HG03045 (cell line): ENCODE measurements at regions not wholly inside any gene's neighbourhood (a gene's known extent, or its start where the extent isn't known, plus 50 kb on each side); places are given as distances from the start of the nearest gene placed in this dataset.

Experiments
- ATAC-seq: cut with Tn5 transposase; IDR thresholded peaks from one replicate; pipeline ENCODE4 v1.9.1; 2021; ENCODE audit warnings: mild to moderate bottlenecking, moderate library complexity; ENCODE audit not compliant: unreplicated experiment

DNA sequence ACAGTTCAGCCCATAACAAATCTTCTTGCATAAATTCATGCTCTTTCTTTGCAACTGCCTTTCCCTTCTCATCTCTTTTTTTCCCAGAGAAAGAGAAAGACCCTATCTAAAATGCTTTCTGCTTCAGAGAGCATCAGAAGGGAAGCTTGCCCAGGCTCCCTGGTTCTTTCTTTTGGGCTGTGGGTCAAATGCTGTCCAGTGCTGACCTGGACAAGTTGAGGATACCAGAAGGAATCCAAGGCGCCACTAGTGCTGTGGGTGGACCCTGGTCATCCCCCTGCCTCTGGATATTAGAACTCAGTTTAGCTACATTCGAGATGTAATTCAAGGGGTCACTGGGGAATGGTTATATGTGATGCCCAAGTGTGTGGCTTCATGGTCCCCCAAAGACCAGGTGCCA is 411.6 kb downstream of the RPS24 start:
- ATAC-seq, result no peak

DNA sequence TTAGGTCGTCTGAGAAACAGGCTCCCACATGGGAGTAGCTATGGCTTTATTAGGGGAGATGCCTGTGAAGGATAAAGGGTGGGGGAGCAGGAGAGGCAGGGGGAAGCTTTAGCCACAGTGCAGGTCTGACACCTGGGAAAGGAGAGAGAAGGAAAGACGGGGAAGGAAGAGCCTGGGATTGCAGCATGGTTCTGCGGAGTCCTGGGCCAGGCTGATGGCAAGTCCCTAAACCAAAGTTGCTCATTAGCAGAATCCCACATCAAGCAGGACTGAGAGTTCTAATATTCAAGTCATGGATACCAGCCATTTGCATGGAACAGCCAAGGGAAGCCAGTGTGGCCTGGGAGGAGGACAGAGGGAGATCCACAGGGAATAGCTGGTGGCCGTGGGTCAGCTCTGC is 414.8 kb downstream of the RPS24 start:
- no peak for ATAC-seq

DNA sequence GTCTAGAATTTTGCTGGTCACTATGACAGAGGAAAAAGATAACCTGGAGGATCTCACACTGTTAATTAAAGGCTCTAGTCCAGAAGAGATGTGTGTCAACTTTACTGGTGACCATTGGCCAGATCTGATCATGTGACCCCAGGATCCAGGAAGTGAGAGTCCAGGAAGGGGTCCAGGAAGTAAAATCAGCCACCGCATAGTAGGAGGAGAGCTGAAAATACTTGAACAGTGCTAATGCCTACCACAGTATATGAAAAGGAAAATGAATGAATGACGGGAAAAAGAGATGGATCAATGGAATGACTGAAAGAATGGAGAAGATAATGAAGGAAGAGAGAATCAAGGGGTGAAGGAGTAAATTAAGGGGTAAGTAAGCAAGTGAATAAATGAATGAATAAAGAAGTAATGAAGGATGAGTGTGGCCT is 415.3 kb downstream of the RPS24 start:
- ATAC-seq, result no peak

DNA sequence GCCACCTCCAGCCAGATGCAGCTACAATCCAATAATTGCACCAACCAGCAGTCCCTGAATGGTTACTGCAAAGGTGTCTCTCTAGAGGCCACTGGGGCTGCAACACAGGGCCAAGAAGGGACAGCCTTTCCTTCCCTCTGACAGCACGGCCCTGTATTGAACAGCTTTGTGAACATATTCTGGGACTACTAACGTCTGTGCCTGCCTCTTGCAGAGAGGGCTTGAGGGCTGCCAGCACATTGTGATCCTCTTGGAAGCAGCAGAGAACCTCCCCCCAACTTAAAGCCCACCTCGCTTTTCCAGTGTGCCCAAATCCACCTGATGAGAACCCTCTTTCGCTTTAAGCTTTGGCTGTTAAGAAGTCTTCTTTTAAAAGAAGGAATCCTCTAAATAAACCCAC is 415.9 kb downstream of the RPS24 start:
- no peak for ATAC-seq

DNA sequence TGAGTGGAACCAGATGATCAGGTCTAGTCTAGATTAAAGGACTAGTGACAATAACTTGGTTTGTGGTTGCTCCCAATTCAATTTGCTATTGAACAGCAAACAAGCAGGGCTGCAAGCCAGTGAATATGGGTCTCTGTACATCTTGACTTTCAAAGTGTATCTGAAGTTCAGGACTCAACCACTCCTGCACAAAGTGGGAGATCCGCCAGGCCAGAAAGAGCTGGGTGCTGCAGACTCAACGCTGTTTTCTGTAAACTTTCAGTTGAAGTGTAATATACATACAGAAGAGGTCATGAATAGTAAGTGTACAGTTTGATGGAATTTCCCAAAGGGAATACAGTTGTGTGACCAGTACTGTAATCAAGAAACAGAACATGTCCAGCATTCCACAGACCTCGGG is 416.6 kb downstream of the RPS24 start:
- no peak for ATAC-seq

DNA sequence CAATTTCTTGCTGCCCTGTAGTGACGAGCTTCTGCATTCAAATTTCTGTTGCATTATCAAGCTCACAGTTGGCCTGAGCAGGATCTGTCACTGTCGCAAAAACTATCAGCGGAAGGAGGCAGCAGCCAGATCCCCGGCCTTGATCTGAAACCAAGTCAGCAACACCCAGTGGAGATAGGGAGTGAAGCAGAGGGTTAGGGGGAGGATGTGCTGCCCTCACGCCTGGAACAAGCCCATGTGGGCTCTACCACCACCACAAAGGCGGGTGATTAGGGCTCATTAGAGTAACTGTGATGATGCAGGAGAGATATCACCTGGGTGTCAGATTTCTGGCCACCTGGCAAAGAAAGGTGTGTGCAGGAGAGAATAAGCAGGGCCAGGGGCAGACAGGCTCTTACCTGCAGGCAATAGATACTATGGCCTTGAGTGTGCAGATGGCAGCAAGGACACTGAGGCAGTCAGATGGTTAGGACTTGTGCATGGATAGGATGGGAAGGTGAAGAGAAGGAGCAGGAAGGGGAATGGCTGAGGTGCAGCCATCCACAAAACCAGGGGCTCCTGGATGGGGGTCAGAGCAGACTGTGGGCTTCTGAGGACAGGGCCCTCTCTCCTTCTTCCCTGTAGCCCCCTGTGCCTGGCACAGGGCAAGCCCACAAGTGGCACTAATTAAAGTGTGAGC is 417.3 kb downstream of the RPS24 start:
- no peak for ATAC-seq

DNA sequence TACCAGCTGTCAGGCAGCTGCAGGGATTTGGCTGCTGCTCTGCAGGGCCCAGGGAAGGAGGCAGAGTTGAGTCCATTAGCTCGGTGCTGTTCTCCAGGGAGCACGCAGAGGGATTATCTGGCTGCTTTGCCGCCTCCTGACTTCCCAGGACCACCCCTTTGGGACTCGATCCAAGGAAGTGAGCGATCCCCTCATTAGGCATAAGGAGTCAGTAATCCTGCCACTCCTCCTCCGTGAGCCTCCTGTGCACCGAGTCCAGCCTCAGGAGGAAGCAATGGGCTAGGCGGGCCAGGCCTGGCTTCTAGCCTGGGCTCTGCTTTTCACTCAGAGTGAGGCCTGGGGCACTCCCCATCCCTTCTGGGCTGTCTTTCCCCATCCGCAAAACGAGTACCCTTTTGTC is 417.9 kb downstream of the RPS24 start:
- no peak for ATAC-seq

DNA sequence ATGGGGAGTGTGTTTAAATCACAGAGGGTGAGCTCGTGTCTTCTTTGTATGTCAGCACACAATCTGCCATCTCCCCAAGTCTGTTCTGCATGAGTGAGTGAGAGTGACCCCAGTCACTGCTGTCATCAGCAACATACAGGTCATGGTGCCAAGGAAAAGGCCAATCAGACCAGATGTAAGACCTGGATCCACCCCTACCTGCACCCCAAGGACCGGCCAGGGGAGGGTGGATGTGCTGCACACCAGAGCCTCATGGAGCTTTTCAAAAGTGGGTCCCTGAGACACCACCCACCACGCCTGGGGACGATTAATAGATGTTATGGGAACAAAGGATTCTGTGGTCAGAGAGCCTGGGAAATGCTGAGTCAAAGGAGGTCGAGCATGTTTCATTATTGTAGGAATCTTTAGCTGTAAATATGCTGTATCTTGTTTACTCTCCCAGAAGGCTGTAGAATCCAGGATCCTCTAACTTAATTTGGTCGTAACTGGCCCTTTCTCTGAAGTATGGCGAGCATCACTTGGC is 420.5 kb downstream of the RPS24 start:
- ATAC-seq, result no peak

DNA sequence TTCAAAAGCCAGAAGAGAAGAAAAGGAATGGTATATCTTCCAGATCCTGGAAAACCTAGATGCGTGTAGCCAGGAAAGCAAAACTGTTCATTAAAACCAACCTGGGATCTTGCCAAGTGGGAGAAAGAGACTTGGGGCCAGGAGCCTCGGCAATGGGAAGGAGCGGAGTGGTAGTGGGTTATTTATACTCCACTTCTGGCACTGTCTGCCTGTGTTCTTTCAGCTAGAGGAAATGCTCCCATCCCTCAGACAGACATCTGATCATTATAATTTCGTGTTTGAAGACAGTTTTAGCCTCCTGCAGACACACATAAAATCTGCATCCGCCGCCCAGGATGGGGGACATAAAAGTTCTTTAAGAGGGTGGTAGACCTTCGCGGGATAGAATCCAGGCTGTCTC is 421.6 kb downstream of the RPS24 start:
- no peak for ATAC-seq

DNA sequence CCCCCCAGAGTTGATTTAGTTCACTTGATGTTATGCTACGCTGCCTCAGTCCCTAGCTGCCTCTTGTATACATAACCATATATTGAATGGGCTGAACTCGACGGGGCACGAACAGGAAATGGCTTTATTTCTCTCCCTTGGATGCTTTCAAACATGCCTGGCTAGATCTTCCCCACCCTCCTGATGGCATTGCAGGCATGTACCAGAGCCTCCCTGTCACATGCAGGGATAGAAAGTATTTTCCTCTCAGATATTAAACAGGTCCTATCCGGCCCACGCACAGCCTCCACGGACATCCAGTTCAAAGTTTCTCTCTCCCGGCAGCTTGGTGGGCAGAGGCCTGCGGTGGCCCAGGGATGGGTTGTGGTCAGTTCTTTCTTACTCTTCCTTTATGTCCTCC is 422.1 kb downstream of the RPS24 start:
- no peak for ATAC-seq

DNA sequence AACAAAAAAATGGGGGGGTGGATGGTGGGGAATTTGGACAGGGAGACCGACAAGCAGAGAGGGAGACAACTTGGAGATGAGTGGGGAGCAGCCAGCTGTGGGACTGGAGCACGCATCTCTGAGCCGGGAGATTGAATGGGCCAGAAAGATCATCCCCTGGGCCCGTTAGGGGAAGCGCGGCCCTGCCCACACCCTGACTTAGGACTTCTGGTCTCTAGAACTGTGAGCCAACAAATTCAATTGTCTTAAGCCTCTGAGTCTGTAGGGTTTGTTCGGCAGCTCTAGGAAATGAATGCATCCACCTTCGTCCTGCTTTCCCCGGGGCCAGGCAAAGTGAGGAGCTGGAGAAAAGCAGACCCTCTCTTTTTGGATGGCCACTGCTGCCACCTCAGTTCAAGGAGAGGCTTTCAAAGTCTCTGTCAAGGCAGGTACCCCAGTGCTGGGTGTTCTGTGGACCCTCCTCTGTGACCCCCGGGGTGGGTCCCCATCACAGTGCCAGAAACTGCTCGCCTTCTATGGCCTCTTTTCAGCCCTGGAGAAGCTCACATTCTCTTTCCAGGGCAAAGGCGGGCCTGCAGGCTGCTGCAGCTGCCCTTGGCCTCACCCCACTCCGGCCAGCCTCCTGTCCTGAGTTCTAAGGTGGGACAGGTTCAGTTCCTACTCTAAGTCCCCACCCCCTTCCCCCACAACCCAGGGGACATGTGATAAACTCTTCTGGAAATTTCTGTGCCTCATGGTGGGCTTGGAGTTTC is 423.2 kb downstream of the RPS24 start:
- ATAC-seq, result no peak

DNA sequence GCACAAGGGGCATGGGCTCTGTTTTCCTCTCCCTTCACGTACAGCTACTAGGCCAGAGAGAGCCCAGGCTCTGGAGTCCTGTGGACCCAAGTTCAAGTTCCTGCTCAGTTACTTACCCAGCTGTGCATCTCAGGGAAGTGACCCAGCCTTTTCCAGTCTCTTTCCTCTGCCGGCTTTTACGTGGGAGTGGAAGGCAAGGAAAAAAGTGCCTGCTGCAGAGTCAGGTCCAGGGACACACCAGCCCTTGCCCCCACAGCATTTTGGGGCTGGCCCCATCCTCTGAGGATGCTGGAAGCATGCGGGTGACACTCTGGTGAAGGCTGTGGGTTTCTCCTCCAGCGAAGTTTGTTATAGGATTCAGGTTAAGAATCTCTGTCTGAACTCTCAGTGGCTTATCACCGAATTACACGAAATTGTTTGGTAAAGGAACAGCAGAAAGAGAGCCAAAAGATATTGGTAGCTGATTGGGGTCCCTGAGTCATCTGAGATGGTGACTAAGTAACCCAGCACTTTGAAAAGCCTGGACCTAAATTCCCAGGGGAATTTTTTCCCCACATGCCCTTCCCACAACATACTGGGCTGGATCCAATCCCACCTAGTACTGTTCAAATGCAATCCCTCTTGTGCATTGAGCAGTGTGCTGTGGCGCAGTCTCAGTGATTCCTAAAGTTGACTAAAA is 424.3 kb downstream of the RPS24 start:
- ATAC-seq, result no peak

DNA sequence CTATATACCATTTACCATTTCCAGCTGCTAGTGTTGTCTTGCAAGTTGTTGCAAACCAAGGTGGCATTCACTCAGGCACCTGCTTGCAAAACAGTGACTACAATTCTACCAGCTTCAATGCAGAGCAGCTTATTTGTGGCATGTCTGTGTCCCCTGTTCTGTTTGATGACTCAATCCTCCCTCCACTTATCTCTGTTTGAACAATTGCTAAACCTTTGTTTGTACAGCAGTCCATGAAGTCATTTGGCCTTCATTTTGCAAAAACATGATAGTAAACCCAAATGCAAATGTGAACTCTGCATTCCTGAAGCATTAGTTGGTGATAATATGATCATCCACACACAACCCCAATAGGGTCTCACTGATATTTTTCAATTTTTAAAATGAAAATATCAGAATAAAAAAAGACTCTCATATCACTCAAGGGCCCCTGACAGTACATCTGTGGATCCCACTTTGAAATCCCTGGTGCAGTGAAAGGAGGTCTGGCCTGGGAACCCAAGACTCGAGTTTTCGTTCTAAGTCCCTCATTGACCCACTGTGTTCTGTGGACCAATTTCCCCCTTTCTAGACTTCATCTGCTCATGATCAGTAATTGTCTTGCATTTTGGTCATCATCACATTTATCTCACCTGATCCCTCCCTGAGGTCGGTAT is 425.4 kb downstream of the RPS24 start:
- no peak for ATAC-seq

DNA sequence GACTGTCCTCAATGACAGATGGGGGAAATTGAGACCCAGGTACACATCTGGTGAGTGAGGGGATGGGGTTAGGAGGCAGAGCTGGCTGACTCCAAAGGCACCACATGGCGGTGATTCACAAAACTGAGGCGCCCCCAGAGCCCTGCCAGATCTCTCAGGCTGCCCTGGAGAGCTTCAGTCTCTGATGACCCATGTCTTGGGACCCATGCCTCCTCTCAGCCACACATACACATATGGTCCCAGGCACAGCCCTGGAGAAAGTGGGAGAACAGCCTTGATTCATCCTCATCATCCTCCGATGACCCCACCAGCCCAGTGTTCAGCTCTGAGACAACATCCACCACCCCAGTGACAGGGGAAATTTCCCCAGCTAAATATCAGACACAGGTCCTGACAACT is 426.0 kb downstream of the RPS24 start:
- no peak for ATAC-seq

DNA sequence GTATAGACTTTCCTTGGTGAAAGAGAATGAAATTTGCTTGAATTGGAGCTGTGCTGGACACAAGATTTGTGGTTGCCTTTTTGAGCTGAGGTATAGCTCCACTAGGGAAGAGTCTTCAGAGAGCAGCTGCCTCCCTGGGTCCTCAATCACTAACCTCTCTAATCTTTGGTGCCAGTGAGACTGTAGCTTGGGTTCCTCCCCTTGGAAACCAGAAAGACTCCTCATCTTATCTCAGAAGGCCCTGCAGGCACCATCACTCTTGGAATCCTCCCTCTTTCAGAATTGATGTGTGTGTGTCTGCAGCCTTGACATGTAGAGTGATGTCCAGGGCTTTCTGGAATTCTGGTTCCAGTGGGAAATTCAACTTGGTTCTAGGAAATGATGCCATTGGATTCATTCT is 426.5 kb downstream of the RPS24 start:
- no peak for ATAC-seq

DNA sequence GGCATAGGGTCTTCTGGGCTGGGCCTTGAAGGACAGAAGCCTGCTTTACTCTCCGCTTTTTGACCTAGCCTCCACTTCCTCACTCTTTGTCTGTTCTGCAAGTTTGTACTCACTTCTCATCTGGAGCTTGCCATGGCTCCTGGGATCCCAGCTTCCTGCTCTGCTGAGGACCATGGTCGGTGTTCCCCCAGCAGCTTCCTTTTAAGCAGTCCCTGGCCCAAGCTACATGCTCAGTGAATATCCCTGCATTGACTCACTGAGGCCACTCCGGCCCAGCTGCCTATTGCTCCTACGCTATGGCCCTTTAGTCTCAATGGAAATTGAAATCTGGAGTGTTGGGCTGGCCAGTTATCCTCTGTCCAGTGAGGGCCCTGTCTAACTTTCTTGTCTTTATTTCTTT is 427.7 kb downstream of the RPS24 start:
- no peak for ATAC-seq

DNA sequence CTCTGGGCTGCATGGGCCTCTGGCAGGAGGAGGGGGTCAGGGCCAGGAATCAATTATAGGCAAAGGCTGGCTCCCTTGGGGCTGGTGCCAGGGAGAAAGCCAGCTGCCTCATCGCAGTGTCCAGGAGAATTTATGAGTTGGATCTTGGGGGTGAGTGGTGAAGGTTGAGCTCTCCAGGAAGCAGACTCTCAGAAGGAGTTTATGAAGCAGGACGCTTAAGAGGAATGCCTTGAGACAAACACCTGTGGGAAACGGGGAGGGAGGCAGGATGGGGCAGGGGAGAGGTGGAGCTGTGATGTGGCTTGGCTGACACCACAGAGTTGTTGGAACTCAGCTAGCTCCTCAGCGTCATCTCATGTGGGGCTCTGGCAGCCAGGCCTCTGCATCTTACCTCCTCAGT is 428.5 kb downstream of the RPS24 start:
- no peak for ATAC-seq

DNA sequence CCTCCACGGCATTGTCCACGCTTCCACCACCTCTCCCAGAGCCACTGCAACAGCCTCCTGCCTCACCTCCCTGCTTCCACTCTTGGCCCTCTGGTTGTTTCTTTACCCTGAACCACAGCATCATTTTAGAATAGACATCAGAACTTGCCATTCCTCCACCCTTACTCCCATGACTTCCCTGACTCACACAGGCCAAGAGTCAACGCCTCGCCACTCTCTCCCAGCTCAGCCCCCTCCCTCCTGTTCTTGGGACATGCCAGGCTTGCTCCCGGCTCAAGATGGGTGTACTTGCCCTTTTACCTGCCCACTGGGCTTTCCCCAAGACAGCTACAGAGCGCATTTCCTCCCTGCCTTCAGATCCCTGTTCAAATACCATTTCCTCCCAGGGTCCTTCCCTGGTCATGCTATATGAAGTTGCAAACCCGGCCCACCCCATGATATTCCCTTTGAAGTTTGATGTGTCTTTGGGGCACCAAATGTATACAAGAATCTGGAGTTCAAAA is 429.1 kb downstream of the RPS24 start:
- ATAC-seq, result no peak

DNA sequence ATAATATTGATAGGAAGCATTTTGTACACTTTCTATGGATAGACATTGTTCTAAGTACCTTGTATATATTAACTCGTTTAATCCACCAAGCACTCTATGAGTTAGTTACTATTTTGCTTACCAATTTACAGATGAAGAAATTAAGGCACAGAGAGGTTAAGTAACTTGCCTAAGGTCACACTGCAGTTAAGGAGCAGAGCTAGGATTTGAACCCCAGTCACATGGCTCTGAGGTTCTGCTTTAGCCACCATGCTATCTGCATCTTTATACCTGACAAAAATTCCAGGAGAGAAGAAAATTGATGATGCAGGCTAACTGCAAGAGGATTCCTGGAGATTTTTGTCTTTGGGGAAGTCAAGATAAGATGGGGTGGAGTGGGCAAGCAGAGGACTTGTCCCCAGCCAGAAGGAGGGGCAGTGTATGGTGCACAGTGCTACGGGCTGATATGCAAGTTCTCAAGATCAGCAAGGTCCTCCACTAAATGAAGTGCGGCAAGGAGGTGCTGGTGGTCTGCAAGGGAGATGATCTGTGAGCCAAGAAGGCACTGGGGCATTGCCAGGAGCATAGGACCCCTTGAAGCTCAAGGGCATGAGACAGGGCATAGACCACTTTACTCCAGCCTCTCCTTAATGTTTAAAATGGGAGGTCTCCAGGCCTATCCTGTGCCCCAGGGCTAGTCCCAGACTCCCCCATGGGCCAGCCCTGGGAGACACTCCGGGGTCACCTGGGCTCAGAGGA is 430.6 kb downstream of the RPS24 start:
- no peak for ATAC-seq

DNA sequence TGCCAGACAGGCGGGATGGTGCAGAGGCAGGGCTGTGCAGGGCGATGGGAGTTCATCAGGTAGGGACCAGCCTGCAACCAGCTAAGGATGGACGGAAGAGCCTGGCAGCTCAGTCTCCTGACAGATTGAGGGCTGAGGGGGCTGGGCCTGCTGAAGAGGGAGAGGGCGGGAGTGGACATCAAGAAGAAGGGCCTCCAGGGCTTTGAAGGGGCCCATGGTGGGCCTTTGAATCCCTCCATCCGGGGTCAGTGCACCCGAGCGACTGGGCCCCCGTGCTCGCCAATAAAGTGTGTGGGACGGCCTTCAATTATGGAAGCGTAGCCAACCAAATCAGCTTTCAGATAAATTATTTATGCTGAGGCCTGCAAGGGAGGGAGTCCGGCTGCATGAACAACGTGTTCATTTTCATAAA is 431.2 kb downstream of the RPS24 start:
- no peak for ATAC-seq

DNA sequence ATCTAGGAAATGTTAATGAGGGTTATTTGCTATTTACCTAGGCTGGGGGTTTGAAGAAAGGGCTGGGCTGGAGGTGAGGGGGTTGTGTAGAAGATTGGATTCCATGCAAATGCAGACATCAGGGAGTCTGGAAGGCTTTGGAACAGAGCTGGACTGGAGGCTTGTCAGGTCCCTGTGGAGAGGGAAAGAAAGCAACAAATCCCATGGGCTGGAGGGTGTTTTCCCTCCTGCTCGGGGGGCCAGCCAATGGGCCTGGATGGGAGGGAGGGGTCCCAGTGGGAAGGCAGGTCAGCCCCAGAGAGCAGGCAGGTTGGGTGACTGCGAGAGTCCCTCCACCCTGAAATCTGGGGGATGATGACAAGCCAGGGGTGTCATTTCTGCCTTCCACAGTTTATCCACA is 431.8 kb downstream of the RPS24 start:
- no peak for ATAC-seq
